HAP-1 (cell line): ENCODE measurements at regions not wholly inside any gene's neighbourhood (a gene's known extent, or its start where the extent isn't known, plus 50 kb on each side); places are given as distances from the start of the nearest gene placed in this dataset.
"Not testable (repeated sequence)": the region's sequence is repeated elsewhere in the genome, so short reads cannot be mapped to it uniquely, and the experiment has no call there.

Experiments used
- DNase-seq, 2 experiments: peaks; one replicate each; pipeline ENCODE4 v3.0.0-alpha.2; 2016 to 2020; ENCODE audit warnings: low spot score in 2 of 2
- H3K27me3 ChIP-seq: fragments of 250-450 bp; sonication (Bioruptor Pico); 2 replicates; pipeline ENCODE4 v1.5.1; 2020; ENCODE audit warnings: low read depth, mild to moderate bottlenecking, moderate library complexity
- H3K36me3 ChIP-seq: fragments of 250-450 bp; sonication (Bioruptor Pico); replicated peaks from 2 replicates; pipeline ENCODE4 v1.5.1; 2020; ENCODE audit warnings: mild to moderate bottlenecking
- H3K4me1 ChIP-seq: fragments of 250-450 bp; sonication (Bioruptor Pico); 2 replicates; pipeline ENCODE4 v1.5.1; 2020; ENCODE audit warnings: mild to moderate bottlenecking
- H3K4me3 ChIP-seq: fragments of 250-450 bp; sonication (Bioruptor Pico); 2 replicates; pipeline ENCODE4 v1.5.1; 2020; ENCODE audit warnings: mild to moderate bottlenecking, moderate library complexity
- H3K9me3 ChIP-seq: fragments of 250-450 bp; sonication (Bioruptor Pico); 2 replicates; pipeline ENCODE4 v1.5.1; 2020; ENCODE audit warnings: mild to moderate bottlenecking, moderate library complexity
- in situ Hi-C: fragments of 300-500 bp; cut with MboI; formaldehyde crosslinking; loops from 3 replicates; pipeline ENCODE4 v1.14.3; 2020; ENCODE audit warnings: low sequenced_read_pairs, inconsistent platforms, mixed read lengths

- no peaks in the 10 kb centered on the region for H3K9me3 ChIP-seq
- no peaks in the 10 kb centered on the region for H3K4me1 ChIP-seq
- in situ Hi-C loops, result no loop called here
- H3K4me3 ChIP-seq, result no peak overlapping the region
- no peaks in the 10 kb centered on the region for H3K27me3 ChIP-seq
- H3K36me3 ChIP-seq, result no peaks in the 10 kb centered on the region
- no peak for DNase-seq
Observed at GRCh38 chr15:100726421-100727190, 124.2 kb downstream of the ASB7 start.

GRCh38 chr15:100727291-100727851 lies 125.0 kb downstream of the ASB7 start:
- in situ Hi-C loops, result no loop called here
- no peak for DNase-seq
- Histone ChIP-seq H3K4me3 (no peak overlapping the region), H3K27me3 (no peaks in the 10 kb centered on the region), H3K4me1 (no peaks in the 10 kb centered on the region), H3K9me3 (no peaks in the 10 kb centered on the region), H3K36me3 (no peaks in the 10 kb centered on the region)

- Histone ChIP-seq H3K4me3 (no peak overlapping the region), H3K27me3 (no peaks in the 10 kb centered on the region), H3K36me3 (no peaks in the 10 kb centered on the region), H3K4me1 (no peaks in the 10 kb centered on the region), H3K9me3 (no peaks in the 10 kb centered on the region)
- in situ Hi-C loops, result no loop called here
- DNase-seq, result no peak
Observed at GRCh38 chr15:100728371-100729201, 126.2 kb downstream of the ASB7 start.

- Histone ChIP-seq H3K4me3 (no peak overlapping the region), H3K36me3 (no peaks in the 10 kb centered on the region), H3K9me3 (no peaks in the 10 kb centered on the region), H3K4me1 (no peaks in the 10 kb centered on the region), H3K27me3 (no peaks in the 10 kb centered on the region)
- no peak for DNase-seq
- in situ Hi-C loops, result no loop called here
Observed at GRCh38 chr15:100729461-100729860, 127.1 kb downstream of the ASB7 start.

- in situ Hi-C loops, result no loop called here
- Histone ChIP-seq H3K4me3 (no peak overlapping the region), H3K27me3 (no peaks in the 10 kb centered on the region), H3K36me3 (no peaks in the 10 kb centered on the region), H3K9me3 (no peaks in the 10 kb centered on the region), H3K4me1 (no peaks in the 10 kb centered on the region)
- DNase-seq, result no peak
Observed at GRCh38 chr15:100730129-100730528, 127.7 kb downstream of the ASB7 start.

- H3K4me1 ChIP-seq, result no peaks in the 10 kb centered on the region
- no peak overlapping the region for H3K4me3 ChIP-seq
- in situ Hi-C loops, result no loop called here
- no peaks in the 10 kb centered on the region for H3K27me3 ChIP-seq
- no peaks in the 10 kb centered on the region for H3K36me3 ChIP-seq
- no peaks in the 10 kb centered on the region for H3K9me3 ChIP-seq
- no peak for DNase-seq
Observed at GRCh38 chr15:100730655-100731266, 128.4 kb downstream of the ASB7 start.

GRCh38 chr15:100731267-100732152 lies 129.1 kb downstream of the ASB7 start:
- Histone ChIP-seq H3K36me3 (no peaks in the 10 kb centered on the region), H3K27me3 (no peaks in the 10 kb centered on the region), H3K4me1 (no peaks in the 10 kb centered on the region), H3K9me3 (no peaks in the 10 kb centered on the region), H3K4me3 (no peak overlapping the region)
- in situ Hi-C loops, result no loop called here
- no peak for DNase-seq

GRCh38 chr15:100732211-100733055 lies 130.0 kb downstream of the ASB7 start:
- Histone ChIP-seq H3K9me3 (no peaks in the 10 kb centered on the region), H3K36me3 (no peaks in the 10 kb centered on the region), H3K4me3 (no peak overlapping the region), H3K4me1 (no peaks in the 10 kb centered on the region), H3K27me3 (no peaks in the 10 kb centered on the region)
- no peak for DNase-seq
- in situ Hi-C loops, result no loop called here

GRCh38 chr15:100733101-100733842 lies 130.9 kb downstream of the ASB7 start:
- Histone ChIP-seq H3K36me3 (no peaks in the 10 kb centered on the region), H3K4me3 (no peak overlapping the region), H3K27me3 (no peaks in the 10 kb centered on the region), H3K9me3 (no peaks in the 10 kb centered on the region), H3K4me1 (no peaks in the 10 kb centered on the region)
- DNase-seq, result no peak
- in situ Hi-C loops, result no loop called here

- DNase-seq, in situ Hi-C loops, H3K4me1 ChIP-seq: not testable (repeated sequence)
Observed at GRCh38 chr15:100733843-100734185, 131.4 kb downstream of the ASB7 start.

GRCh38 chr15:100734586-100734985 lies 132.2 kb downstream of the ASB7 start:
- Histone ChIP-seq H3K9me3 (no peaks in the 10 kb centered on the region), H3K36me3 (no peaks in the 10 kb centered on the region), H3K27me3 (no peaks in the 10 kb centered on the region), H3K4me1 (no peaks in the 10 kb centered on the region), H3K4me3 (no peak overlapping the region)
- in situ Hi-C loops, result no loop called here
- no peak for DNase-seq

More at GRCh38 chr15:100733843-100734185, 131.4 kb downstream of the ASB7 start:
- not testable (repeated sequence) for H3K9me3 ChIP-seq, H3K27me3 ChIP-seq, H3K36me3 ChIP-seq, H3K4me3 ChIP-seq
